ENCODE measurements at regions not wholly inside any gene's neighbourhood (a gene's known extent, or its start where the extent isn't known, plus 50 kb on each side); places are given as distances from the start of the nearest gene placed in this dataset.

DNA sequence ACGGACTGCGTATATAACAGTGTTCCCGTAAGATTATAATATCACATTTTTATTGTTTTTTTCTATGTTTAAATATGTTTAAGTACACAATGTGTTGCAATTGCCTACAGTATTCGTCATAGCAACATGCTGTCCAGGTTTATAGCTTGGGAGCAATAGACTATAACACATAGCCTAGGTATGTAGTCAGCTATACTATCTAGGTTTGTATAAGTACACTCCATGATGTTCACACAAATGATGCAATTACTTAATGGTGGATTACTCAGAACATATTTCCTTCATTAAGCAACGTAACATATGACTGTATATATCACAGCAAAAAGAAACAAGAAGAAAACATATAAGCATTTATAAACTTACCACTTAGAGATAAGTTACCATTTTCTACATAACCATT lies 160.0 kb downstream of the CBLN1 start:
- DNase-seq: no peak

DNA sequence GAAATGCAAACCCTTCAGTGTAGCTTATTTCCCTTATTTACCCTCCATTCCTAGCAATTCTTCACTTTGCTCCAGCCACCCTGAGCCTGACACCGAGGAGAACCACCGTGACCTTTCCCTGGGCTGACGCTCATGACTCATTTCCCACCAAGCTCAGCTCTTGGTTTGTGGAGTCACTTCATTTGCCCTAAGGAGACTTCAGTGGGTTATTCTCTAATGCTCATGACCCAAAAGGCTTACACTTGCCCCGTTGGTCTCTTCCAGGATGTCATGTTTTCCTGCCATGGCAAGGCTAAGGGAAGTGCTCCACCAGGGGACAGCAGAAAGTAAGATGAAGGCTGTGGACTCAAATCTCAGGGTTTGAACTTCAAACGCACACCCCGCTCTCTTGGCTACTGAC lies 161.0 kb downstream of the CBLN1 start:
- DNase-seq: no peak

DNA sequence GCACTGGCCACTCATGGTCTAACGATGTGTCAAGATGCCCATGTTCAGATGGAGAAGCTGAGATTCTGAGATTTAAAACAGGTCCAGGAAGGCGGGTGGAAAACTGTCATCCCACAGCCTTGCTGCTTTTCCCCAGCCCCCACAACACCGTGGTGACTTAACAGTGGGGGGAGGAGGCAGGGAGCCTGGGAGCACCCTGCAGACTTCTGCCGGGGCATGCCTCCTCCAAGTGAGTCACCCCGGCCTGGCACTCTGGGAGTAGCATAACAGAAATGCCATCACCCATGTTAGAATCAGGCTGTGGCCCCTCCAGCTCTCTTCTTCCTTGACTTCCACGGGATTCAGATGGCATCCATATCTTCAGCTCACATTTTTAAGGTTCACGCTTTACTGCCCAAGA lies 164.8 kb downstream of the CBLN1 start:
- DNase-seq: no peak

DNA sequence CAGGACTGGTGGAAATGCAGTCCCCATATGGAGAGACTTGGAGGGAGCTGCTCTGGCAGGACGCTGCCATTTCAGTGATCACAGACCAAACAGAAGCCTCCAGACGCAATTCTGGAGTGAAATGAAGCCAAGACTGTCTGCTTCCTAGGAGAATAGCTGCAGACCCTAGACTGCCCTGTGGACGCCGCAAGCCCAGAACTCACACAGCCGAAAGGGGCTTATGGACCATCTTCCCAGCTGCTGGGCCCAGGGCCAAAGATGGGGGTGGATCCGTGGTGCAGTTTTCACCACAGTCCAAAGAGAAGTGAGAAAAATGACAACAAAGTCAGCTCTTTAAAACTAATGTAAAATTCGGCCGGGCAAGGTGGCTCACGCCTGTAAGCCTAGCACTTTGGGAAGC lies 165.7 kb downstream of the CBLN1 start:
- no peak for DNase-seq

DNA sequence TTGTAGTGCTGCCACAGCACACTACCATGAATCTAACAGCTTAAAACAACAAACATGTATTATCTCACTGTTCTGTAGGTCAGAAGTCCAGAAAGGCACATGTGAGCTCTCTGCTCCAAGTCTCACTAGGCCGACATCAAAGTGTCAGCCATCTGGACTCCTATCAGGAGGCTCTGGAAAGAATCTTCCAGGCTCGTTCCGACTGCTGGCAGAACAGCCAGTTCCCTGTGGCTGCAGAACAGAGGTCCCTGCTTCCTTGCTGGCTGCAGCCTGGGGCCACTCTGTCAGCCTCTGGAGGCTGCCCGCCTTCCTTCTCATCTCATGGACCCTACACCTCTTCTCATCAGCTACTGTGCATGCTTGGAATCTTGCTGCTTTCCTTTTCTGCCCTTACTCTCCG lies 168.9 kb downstream of the CBLN1 start:
- DNase-seq: no peak

DNA sequence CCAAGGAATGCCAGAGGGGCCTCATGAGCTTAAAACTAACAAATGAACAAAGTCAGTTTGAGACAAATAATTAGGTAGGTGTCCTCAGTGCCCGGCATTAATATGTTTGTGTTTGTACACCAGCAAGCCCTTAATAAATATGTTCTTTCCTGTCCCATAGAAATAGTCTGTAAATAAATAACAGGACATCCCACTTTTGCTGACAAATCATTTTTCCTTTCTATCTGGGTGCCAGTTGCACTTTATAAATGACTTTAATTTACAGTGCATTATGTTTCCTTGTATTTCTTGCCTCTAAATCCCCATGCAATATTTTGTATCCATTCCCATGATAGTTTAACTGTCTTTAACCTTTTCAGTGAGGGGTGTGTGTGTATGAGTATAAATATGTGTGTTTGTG lies 170.3 kb downstream of the CBLN1 start:
- DNase-seq: no peak

DNA sequence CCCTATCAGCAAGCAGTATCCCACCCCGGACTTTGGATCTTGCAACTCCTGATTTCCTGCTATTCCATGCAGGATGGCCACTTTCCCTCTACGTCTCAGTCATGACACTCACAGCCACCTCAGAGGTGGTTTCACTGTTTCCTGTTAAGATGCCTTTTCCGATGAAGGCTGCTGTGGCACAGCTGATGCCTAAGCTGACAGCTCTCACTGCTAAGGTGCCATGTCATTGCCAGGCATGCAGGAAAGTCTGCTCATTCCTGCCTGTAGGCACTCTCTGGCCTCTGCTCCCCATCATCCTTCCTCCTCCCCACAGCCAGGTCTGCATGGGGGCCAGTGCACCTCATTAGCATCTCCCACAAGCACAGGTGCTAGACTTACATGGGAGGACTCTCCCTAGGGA lies 173.0 kb downstream of the CBLN1 start:
- no peak for DNase-seq

DNA sequence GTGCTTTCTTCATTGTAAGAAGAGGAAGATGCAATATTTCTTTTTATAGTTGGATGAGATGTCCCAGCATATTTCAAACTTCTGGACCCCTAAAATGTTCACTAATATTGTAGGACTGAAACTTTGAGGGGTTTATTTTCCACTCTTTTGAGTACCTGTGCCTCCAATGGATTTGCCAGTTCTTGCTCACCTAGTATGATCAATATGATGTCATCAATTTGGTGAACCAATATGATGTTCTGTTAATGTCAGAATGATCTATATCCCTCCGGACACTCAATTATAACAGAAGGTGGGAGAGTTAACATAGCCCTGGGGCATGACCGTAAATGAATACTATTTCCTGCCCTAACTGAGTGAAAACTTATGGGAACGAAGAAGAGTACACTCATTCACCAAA lies 178.3 kb downstream of the CBLN1 start:
- no peak for DNase-seq

DNA sequence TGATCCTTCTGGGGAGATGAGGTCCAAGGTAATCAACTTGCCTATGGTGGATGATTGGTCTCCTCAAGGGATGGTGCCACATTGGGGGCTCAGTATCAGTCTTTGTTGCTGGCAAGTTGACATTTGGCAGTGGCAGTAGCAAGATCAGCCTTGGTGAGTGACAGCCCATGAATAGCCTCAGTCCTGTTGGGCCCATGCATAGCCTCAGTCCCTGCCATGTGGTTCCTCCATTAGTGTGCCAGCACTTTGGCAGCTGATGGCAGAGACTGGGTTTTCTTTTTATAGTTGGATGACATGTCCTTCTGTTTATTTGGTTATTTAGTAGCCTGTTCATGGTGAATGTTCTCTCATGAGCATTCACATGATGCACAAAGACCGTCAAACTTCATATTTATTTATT lies 179.6 kb downstream of the CBLN1 start:
- DNase-seq: no peak

DNA sequence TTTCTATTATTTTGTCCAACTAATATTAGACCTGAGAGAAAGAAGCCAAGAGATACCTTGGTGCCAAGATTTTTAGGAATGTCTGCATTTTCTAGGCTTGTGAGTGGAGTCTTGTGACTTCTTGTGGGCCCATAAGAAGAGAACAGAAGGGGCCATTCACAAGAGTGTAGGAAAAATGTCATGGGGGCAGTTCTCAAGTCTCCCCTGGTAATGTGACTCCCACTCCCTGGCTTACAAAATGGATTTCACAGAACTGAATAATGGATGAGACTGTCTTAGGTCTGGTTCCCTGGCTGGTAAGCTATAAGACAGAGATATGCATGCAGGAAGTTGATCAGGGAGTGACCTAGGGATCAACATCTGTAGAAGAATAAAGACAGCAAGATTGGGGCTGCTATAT lies 181.3 kb downstream of the CBLN1 start:
- DNase-seq: no peak

DNA sequence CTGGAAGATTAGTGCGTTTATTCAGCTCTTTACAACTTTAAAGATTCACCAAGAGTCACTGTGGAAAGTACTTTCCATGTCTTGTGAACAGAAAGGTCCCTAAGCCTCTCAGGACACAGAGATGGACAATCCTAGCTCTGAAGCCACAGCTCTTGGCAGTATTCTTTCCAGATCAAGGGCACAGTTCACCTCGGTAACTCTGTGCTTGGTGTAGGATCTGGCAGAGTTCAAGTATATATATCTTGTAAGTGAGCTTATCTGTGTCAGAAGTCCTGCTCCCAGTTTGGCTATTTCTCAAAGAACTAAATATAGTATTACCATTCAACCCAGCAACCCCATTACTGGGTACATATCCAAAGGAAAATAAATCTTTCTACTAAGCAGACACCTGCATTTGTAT lies 183.7 kb downstream of the CBLN1 start:
- DNase-seq: no peak

DNA sequence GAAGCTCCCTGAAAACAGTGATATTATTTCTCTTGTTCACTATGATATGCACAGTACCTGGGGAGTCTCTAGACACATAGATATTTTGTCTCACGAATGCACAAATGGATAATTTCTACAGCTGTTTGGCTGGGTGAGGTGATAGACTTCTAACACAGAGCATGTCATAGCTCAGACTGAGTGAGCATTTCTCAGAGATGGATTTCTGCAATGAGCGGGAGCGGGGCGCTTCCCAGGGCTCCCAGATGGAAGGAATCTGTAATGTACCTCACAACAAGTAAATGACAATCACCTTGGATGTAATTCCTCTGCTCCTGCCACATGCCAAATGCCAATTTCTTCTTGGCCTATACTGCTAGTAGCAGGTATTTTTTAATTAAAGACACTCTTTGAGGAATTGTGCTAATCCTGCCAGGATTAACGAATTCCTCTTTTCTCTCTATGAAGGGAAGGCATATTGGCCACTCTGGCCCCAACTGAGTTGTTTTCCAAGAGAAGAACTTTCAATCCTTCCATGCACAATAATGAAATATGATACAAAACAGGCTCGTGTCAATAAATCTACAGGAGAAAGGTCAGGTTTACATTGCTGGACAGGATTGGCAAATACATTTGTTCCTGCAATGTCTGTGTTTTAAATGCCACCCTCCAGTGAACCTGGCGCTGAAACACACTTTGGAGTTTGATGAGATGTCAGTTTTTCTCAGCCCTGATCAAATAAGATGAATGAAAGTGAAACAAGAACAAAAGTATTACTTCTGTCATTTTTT lies 185.3 kb downstream of the CBLN1 start:
- no peak for DNase-seq

DNA sequence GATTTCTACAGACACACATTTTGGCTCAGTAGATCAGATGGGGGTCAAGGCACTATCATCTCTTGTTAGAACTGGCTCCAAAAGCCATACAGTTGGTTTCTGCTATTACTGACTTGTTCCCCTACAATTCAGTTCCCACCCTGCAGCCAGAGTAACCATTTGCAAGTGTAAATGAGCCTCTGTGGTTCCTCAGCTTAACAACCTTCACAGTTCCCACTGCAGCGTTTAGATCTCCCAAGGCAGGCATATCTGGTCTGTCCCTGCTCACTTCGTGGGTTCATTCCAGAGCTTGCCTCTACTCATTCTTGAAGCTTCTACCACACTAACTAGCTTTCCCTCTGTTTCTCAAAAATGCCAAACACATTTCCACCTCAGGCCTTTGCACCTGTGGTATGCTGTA lies 186.1 kb downstream of the CBLN1 start:
- no peak for DNase-seq

DNA sequence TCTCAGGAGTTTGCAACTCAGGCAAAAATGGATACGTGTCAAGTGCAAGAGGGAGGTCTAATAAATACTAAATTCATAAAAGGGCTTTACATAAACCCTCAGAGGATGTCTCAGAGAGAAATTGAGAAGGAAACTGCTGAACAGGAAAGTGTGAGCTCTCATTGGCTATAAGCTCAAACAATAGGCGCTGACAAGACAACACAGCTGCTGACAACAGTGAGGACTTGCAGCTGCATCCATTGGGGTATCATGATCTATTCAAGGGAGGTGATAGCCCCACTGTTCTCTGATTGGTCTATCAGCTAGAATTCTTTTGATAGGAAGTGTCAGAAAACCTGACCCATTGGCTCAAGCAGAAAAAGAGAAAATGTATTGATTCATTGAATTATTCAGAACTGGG lies 187.2 kb downstream of the CBLN1 start:
- DNase-seq: no peak

DNA sequence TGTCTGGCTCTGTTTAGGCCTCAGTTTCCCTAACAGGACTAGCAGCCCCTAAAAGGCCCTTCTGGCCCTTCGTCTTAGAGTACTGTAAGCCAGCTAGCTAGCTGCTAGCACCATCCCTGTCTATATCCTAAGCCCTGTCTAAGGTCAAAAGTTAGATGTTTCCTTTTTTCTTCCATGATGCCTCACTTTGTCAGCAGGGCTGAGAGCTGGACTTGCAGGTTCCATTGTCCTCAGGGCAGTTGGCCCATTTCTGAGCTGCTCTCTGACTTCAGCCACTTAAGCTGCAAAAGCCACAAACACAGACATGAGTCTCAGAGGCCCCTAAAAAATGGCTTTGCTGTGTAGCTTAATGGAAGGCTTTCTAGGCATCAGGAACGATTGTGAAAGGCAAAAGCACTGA lies 187.7 kb downstream of the CBLN1 start:
- no peak for DNase-seq

DNA sequence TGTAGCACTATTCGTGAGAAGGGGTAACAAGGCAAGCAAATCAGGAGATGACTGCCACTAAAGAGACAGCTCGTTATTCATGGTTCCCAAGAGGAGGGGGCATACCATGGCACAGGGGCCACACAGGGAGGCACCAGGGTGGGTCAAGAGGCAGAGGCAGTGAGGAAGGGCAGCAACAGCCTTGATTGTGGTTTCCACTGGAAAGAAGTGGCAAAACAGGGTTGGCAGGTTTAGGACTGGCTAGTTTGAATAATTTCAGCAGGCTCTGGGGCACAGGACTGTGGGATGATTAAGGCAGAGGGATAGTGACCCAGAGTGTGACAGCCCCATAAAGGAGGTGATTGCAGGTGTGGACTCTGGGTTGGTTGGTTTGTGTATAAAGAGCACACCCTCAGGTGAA lies 188.9 kb downstream of the CBLN1 start:
- no peak for DNase-seq

DNA sequence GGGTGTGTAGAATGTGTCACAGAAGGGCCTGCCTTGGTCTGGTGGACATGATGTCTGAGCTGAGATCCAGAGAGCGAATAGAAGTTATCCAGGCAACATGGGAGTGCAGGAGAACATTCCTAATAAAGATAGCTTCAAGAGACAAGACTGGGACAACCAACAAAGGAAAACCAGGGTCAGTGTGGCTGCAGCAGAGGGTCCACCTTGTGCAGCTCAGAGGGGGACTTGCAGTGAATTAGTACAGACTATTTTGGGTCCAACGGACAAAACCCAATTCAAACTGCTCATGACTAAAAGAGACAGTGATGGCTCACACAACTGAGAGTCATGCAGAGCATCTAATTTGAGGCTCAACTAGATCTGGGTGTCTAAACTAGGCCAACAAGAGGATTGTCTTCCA lies 192.1 kb downstream of the CBLN1 start:
- no peak for DNase-seq

DNA sequence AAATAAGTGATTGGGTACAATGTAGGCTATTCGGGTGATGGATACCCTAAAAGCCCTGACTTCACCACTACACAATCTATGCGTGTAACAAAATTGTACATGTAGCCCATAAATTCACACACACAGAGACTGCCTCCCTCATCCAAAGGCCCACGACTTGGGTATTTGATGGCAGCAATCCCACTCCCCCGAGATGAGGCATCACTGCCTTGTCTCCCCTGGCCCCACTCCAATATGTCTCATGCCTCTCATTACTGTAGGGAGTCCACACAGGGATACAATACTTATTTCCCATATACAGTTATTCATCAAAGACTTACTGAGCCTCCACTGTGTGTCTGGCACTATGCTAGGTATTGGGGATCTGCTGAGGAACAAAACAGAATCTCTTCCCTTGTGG lies 192.6 kb downstream of the CBLN1 start:
- no peak for DNase-seq

DNA sequence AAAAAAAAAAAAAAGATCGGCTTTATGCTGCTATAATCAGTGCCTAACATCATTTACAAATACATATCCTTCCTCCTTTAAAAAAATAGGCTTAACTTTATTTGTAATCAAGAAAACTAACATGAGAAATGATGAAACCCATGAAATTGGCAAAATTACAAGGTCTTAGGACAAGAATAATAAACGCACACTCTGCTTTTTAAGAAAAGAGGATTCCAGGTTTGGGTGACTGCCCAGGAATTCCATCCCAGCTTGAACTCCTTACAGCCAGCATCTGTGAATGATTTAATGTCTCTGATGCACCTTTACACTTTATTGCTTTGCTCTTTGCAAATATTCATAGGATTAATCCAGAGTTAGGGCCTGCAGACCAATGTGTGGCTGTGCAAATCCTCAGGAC lies 196.0 kb downstream of the CBLN1 start:
- DNase-seq: no peak

DNA sequence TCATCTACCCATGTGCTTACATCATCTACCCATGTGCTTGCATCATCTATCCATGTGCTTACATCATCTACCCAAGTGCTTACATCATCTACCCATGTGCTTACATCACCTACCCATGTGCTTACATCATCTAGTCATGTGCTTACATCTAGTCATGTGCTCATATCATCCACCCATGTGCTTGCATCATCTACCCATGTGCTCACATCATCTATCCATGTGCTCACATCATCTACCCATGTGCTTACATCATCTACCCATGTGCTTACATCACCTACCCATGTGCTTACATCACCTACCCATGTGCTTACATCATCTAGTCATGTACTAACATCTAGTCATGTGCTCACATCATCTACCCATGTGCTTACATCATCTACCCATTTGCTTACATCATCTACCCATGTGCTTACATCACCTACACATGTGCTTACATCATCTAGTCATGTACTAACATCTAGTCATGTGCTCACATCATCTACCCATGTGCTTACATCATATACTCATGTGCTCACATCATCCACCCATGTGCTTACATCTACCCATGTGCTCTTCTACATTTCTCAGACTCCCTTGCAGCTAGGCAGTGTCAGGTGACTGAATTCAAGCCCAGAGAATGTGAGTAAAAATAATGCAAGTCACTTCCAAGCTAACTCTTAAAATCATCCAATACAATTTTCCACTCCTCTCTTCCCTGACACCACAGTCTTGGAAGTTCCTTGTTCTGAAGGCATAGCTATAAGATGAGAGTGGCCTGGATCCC lies 196.8 kb downstream of the CBLN1 start:
- DNase-seq: no peak

DNA sequence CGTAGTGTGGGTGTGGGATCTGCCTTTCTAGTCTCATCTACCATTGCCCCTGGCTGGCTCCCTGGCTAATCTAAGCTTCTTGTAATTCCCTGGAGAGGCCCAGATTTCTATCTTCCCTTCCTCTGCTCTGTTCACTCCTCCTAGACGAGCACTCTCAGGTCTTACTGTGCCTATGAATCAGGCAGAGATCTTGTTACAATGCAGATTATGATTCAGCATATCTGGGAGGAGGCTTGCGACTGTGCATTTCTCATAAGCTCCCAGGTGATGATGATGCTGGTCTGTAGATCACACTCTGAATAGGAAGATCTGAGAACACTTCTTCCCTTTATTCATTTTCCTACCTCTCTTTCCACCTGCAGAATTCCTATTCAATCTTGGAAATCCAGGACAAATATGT lies 200.1 kb downstream of the CBLN1 start:
- no peak for DNase-seq

DNA sequence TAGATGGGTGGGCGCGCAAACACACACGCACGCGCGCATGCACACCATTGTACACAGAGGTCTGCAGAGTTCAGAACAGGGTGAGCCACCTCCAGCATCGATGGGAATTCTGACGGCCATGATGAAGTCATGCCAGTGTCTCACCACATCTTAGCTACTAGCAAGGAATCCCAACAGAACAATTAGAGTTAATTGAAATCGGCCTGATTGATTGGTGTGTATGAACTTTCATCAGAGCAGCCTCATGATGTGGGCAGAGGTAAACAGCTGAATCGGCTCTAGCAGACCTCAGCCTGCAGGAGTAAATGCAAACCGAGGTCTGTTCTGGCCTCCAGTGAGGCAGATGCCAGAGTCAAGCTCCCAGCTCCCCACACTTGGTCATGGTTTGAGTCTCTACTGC lies 200.6 kb downstream of the CBLN1 start:
- DNase-seq: no peak

DNA sequence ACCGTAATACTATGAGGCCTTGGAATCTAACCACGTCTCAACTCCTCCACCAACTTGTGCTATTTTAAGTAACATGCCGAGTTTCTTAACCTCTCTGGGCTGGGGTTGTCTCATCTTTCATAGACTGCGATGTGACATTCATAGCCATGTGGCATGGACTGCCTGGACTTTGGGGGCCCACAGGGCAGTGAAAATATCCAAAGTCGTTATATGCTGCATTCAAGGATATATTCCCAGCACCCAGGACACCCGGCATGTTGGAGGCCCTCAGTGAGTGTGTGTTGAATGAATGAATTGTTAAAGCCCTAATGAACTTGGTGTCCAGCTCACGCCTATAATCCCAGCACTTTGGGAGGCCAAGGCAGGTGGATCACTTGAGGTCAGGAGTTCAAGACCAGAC lies 203.1 kb downstream of the CBLN1 start:
- no peak for DNase-seq

DNA sequence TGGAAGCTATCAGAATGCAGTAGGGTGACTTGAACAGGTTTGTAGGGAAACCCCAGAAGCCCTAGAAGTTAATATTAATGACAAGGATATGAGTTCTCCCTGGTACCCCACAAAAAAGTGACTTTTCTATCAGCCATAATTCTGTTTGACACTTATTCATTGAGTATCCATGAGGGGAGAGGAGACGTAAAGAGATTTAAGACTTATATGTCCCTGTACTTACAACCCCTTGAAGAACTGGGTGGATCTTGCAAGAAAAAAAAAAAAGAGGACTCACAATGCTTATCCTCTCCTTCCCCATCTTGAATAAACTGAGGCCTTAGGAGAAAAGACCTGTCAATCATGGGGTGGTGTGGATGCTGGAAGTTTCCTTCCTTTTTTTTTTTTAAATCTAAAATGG lies 203.5 kb downstream of the CBLN1 start:
- no peak for DNase-seq

DNA sequence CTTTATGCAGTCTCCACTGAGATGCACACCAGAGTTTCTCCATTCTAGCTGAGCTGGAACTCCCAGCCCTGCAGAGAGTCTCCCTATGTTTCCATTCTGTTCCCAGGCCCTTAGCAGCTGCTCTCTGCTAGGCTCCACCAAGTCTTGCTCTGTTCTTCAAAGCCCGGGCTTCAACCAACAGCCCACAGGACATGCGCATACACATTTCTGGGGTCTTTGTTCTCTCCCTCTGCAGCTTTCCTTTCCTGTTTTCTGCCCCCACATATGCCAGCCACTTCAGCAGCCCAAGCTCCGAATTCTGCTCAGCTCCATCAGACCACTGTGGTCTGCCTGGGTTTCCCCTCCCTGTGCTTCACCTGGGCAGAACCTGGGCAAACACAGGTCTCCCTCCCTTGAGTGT lies 205.9 kb downstream of the CBLN1 start:
- no peak for DNase-seq

Measured in suppressor macrophage treated with lipopolysaccharide for 4 hours (primary cell).